ENCODE measurements at regions not wholly inside any gene's neighbourhood (a gene's known extent, or its start where the extent isn't known, plus 50 kb on each side); places are given as distances from the start of the nearest gene placed in this dataset.
"Not testable (repeated sequence)": the region's sequence is repeated elsewhere in the genome, so short reads cannot be mapped to it uniquely, and the experiment has no call there.

GRCh38 chr6:133100865-133101264, 140.3 kb upstream of the EYA4 start:
- Mint-ChIP-seq H3K36me3 (no peaks in the 10 kb centered on the region), H3K9me3 (no peaks in the 10 kb centered on the region), H3K4me1 (no peaks in the 10 kb centered on the region), H3K4me3 (no peak overlapping the region), H3K27me3 (peaks cover 8% of the 10 kb centered on the region), H3K27ac (no peak overlapping the region)
- no peak for DNase-seq (ENCODE audit: low spot score in 2 of 2)
- ATAC-seq (ENCODE audit: low read depth), result no peak

DNA sequence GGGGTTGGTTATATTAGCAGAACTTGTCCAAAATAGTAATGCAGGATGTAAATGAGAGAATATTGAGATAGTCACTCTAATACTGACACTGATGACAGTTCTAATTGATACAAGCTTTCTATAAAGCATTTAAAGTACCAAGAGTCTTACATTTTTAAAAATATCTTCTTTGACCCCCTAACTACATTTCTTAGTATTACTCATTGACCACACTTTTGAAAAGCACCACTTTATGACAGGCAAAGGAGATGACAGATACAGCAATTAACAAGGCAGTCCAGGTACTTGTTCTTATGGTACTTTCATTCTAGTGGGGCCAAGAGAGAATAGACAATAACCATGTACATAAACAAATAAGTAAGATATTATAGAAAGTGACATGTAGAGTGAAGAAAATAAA, 139.4 kb upstream of the EYA4 start:
- Mint-ChIP-seq H3K4me3 (no peak overlapping the region), H3K9me3 (no peaks in the 10 kb centered on the region), H3K4me1 (no peaks in the 10 kb centered on the region), H3K27ac (no peak overlapping the region), H3K36me3 (no peaks in the 10 kb centered on the region), H3K27me3 (peaks cover 8% of the 10 kb centered on the region)
- no peak for DNase-seq (ENCODE audit: low spot score in 2 of 2)
- no peak for ATAC-seq (ENCODE audit: low read depth)

DNA sequence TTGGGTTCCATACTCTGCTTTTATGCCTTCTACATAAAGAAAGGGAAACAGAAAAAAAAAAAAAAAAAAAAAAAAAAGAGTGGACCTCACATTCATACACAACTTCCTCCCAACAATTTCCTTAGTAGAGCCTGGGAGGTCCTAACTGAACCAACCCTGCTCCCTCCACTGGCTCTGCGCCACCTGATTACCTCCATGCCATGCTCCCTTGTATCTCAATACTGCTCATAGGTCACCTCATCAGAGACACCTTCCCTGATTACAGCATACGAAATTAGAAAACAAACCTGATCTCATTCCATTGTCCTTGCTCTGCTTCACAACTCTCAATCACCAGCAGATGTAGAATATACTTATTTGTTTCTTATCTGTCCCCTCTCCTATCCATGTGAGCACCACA, 134.2 kb upstream of the EYA4 start:
- Mint-ChIP-seq H3K4me3 (no peak overlapping the region), H3K4me1 (no peaks in the 10 kb centered on the region), H3K27ac (no peak overlapping the region), H3K36me3 (no peaks in the 10 kb centered on the region), H3K27me3 (peaks cover 7% of the 10 kb centered on the region), H3K9me3 (no peaks in the 10 kb centered on the region)
- DNase-seq (ENCODE audit: low spot score in 2 of 2) (no peak), ATAC-seq (ENCODE audit: low read depth) (no peak)

GRCh38 chr6:133108419-133108818, 132.7 kb upstream of the EYA4 start:
- Mint-ChIP-seq H3K27ac (no peak overlapping the region), H3K36me3 (no peaks in the 10 kb centered on the region), H3K4me3 (no peak overlapping the region), H3K27me3 (peaks cover 7% of the 10 kb centered on the region), H3K9me3 (no peaks in the 10 kb centered on the region), H3K4me1 (no peaks in the 10 kb centered on the region)
- no peak for DNase-seq (ENCODE audit: low spot score in 2 of 2)
- ATAC-seq (ENCODE audit: low read depth), result no peak

DNA sequence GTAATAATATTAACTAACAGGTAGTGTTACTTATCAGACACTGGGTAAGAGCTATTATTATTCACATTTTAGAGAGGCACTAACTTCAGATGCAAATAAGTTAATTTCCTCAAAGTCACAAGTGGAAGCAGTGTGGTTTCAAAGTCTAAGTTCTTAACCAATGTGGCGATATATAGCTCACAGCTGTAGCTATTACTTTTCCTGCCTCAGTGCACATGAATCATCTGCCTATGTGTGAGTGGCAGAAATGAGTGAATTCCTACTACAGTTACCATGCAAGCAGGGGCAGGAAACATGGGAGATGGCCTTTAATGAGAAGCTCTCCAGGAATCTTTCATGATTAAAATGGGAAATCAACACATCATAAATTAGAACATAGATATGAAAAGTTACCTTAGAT, 126.2 kb upstream of the EYA4 start:
- H3K4me3 Mint-ChIP-seq, result no peak overlapping the region
- peaks cover 5% of the 10 kb centered on the region for H3K27me3 Mint-ChIP-seq
- no peak overlapping the region for H3K27ac Mint-ChIP-seq
- no peak for DNase-seq (ENCODE audit: low spot score in 2 of 2)
- no peaks in the 10 kb centered on the region for H3K4me1 Mint-ChIP-seq
- no peaks in the 10 kb centered on the region for H3K36me3 Mint-ChIP-seq
- peaks cover 6% of the 10 kb centered on the region for H3K9me3 Mint-ChIP-seq
- ATAC-seq (ENCODE audit: low read depth), result no peak

DNA sequence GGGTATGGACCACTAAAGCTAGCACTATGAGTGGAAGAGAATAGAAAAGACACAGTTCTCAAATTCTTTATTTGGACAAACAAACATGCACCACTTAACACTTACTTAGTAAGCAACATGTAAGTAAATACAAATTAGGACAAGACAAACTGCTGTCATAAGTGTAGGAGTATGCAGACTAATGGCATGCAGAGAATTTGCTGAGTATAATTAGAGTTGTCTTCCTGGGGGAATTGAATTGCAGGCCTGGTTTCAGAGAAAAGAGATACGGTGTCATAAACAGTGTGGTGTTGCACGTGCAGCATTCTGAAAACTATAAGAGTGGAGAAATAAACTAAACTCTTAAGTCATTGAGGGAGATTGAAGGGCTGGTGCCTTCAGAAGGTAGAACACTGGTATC, 125.2 kb upstream of the EYA4 start:
- H3K27me3 Mint-ChIP-seq, result peaks cover 2% of the 10 kb centered on the region
- no peaks in the 10 kb centered on the region for H3K4me1 Mint-ChIP-seq
- peaks cover 14% of the 10 kb centered on the region for H3K9me3 Mint-ChIP-seq
- ATAC-seq (ENCODE audit: low read depth), result no peak
- peaks cover 3% of the 10 kb centered on the region for H3K36me3 Mint-ChIP-seq
- H3K4me3 Mint-ChIP-seq, result no peak overlapping the region
- DNase-seq (ENCODE audit: low spot score in 2 of 2), result no peak
- no peak overlapping the region for H3K27ac Mint-ChIP-seq

- no peak overlapping the region for H3K27ac Mint-ChIP-seq
- no peaks in the 10 kb centered on the region for H3K9me3 Mint-ChIP-seq
- peaks cover 5% of the 10 kb centered on the region for H3K27me3 Mint-ChIP-seq
- ATAC-seq (ENCODE audit: low read depth) (no peak), DNase-seq (ENCODE audit: low spot score in 2 of 2) (no peak)
- H3K4me3 Mint-ChIP-seq, result no peak overlapping the region
- H3K4me1 Mint-ChIP-seq, result no peaks in the 10 kb centered on the region
- H3K36me3 Mint-ChIP-seq, result no peaks in the 10 kb centered on the region
Measured at GRCh38 chr6:133128191-133128590, 113.0 kb upstream of the EYA4 start.

DNA sequence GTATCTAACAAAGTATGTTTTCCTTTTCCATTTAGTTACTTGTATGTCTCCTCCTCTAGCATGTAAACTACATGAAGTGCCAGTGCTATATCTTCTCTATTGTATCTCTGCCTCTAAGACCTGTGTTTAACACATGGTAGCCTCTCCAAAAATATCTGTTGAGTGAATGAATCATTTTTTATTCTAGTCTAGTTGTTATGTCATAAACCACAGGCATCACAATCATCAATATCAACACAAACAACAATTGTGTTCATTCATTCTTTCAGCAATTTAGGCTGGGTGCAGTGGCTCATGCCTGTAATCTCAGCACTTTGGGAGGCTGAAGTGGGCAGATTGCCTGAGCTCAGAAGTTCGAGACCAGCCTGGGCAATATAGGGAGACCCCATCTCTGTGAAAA, 111.6 kb upstream of the EYA4 start:
- Mint-ChIP-seq H3K9me3 (no peaks in the 10 kb centered on the region), H3K4me1 (no peaks in the 10 kb centered on the region), H3K4me3 (no peak overlapping the region), H3K27me3 (peaks cover 6% of the 10 kb centered on the region), H3K36me3 (no peaks in the 10 kb centered on the region), H3K27ac (no peak overlapping the region)
- DNase-seq (ENCODE audit: low spot score in 2 of 2) (no peak), ATAC-seq (ENCODE audit: low read depth) (no peak)

DNA sequence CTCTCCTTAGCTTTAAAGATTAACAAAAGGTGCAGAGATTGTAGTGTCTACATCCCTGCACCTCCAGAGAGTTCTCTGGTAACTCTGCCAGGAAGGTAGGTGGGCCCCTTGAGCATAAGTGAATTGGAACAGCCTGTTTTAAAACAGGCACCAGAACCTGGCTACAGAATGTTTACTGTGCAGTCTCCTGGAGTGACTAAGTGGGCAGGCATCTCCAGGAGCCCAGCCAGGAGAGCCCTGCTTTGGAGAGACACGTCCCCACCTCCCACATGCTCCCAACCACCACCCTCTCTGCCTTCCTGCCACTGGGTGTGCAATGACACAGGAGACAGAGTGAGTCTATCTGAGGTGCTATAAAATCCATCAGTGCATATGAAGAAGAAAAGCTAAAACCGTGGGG, 110.3 kb upstream of the EYA4 start:
- Mint-ChIP-seq H3K9me3 (no peaks in the 10 kb centered on the region), H3K36me3 (no peaks in the 10 kb centered on the region), H3K27me3 (peaks cover 4% of the 10 kb centered on the region), H3K4me1 (no peaks in the 10 kb centered on the region), H3K27ac (no peak overlapping the region), H3K4me3 (no peak overlapping the region)
- DNase-seq (ENCODE audit: low spot score in 2 of 2) (no peak), ATAC-seq (ENCODE audit: low read depth) (no peak)

DNA sequence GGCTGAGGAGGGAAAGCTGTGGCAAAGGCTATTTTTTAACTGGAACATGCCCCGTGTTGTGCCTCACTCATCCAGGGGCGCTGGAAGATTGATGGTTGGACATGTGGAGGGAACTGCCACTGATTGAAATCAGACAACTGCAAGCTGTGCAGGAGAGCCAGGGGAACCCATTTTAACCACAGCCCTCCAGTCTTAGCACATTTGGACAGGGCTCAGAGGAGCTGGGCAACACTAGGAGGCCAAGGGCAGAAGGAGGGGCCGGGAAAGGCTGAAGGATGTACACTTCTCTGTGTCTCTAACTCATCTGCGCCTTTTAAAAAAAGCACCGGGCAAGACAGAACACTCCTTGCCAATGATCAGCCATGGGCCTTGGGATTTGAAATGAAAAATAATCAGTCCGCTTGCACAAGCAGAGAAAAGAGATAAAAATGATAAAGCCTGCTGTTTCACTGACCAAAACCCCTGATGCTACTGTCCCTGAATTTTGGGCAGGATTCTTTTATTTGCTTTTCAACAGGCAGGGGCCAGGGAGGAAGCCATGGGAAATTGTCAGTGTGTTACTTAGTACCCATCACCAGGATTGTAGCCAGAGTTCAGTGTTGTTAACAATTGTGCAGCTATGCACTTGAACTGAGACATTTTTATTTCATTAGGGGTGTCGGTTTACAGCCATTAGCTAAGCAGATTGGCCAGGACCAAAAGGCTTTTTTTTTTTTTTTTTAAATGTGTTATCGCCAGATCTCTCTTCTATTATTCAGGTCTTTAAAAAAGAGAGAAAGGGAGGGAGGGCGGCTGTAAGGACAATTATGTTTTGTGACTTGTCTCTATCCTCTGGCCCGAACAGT, 109.3 kb upstream of the EYA4 start:
- Mint-ChIP-seq H3K36me3 (no peaks in the 10 kb centered on the region), H3K4me3 (no peak overlapping the region), H3K9me3 (no peaks in the 10 kb centered on the region), H3K27me3 (peaks cover 4% of the 10 kb centered on the region), H3K27ac (no peak overlapping the region), H3K4me1 (no peaks in the 10 kb centered on the region)
- no peak for ATAC-seq (ENCODE audit: low read depth)
- DNase-seq (ENCODE audit: low spot score in 2 of 2), result no peak

GRCh38 chr6:133132466-133132971, 108.6 kb upstream of the EYA4 start:
- Mint-ChIP-seq H3K27me3 (peaks cover 4% of the 10 kb centered on the region), H3K4me3 (no peak overlapping the region), H3K27ac (no peak overlapping the region), H3K9me3 (no peaks in the 10 kb centered on the region), H3K36me3 (no peaks in the 10 kb centered on the region), H3K4me1 (no peaks in the 10 kb centered on the region)
- DNase-seq (ENCODE audit: low spot score in 2 of 2) (no peak), ATAC-seq (ENCODE audit: low read depth) (no peak)

- no peak overlapping the region for H3K4me3 Mint-ChIP-seq
- ATAC-seq (ENCODE audit: low read depth) (no peak), DNase-seq (ENCODE audit: low spot score in 2 of 2) (no peak)
- peaks cover 3% of the 10 kb centered on the region for H3K27me3 Mint-ChIP-seq
- H3K36me3 Mint-ChIP-seq, result no peaks in the 10 kb centered on the region
- H3K27ac Mint-ChIP-seq, result no peak overlapping the region
- H3K9me3 Mint-ChIP-seq, result peaks cover 1% of the 10 kb centered on the region
- no peaks in the 10 kb centered on the region for H3K4me1 Mint-ChIP-seq
Measured at GRCh38 chr6:133136177-133136880, 104.8 kb upstream of the EYA4 start.

GRCh38 chr6:133147470-133148184, 93.5 kb upstream of the EYA4 start:
- not testable (repeated sequence) for H3K27me3 Mint-ChIP-seq

GRCh38 chr6:133156689-133157088, 84.5 kb upstream of the EYA4 start:
- H3K4me3 Mint-ChIP-seq, result no peak overlapping the region
- peaks cover 2% of the 10 kb centered on the region for H3K27me3 Mint-ChIP-seq
- no peak overlapping the region for H3K27ac Mint-ChIP-seq
- no peak for DNase-seq (ENCODE audit: low spot score in 2 of 2)
- peaks cover 4% of the 10 kb centered on the region for H3K9me3 Mint-ChIP-seq
- no peak for ATAC-seq (ENCODE audit: low read depth)
- no peaks in the 10 kb centered on the region for H3K36me3 Mint-ChIP-seq
- no peaks in the 10 kb centered on the region for H3K4me1 Mint-ChIP-seq

More at GRCh38 chr6:133147470-133148184, 93.5 kb upstream of the EYA4 start:
- not testable (repeated sequence) for H3K9me3 Mint-ChIP-seq; H3K36me3 Mint-ChIP-seq; H3K4me1 Mint-ChIP-seq; ATAC-seq (ENCODE audit: low read depth); H3K27ac Mint-ChIP-seq; H3K4me3 Mint-ChIP-seq; DNase-seq (ENCODE audit: low spot score in 2 of 2)
